K562 (cell line): ENCODE measurements at regions not wholly inside any gene's neighbourhood (a gene's known extent, or its start where the extent isn't known, plus 50 kb on each side); places are given as distances from the start of the nearest gene placed in this dataset.

ENCODE experiments used
- ATAC-seq: fragments of 200-7000 bp; cut with Tn5 transposase; 3 replicates; pipeline ENCODE4 v1.9.1; 2020; ENCODE audit warnings: moderate library complexity
- BruUV-seq: library from RNA; stranded (reverse); fragments of 400-500 nt; replicated peaks from 2 replicates; lab custom pipeline; 2021; lab: Mats Ljungman, UMichigan
- CTCF ChIA-PET: fragments of 300-600 bp; formaldehyde crosslinking; extraction: SDS; loops from one replicate; lab custom pipeline; 2021; ENCODE audit warnings: low intra/inter-chr PET ratio; lab: Yijun Ruan, JAX
- POLR2A ChIA-PET: fragments of 300-600, 350-650 bp; sonication (Branson Sonifier 250); formaldehyde crosslinking; extraction: SDS; loops from one replicate; lab custom pipeline; 2021; ENCODE audit warnings: antibody characterized with exemption, inconsistent platforms; lab: Yijun Ruan, JAX
- DNase-seq, 4 experiments: peaks; one replicate each; pipeline versions ENCODE4 v3.0.0 to v3.0.0-alpha.2; 2011 to 2018; ENCODE audit warnings: low spot score in 3 of 4, mixed read lengths in 3 of 4; ENCODE audit errors: extremely low read depth in 1 of 4
- FAIRE-seq: peaks from 2 replicates; lab custom pipeline; 2011; peaks lifted over from hg19 to GRCh38; lab: Jason Lieb, UNC
- H2AFZ ChIP-seq: 2 replicates; pipeline ENCODE4 v1.6.0; 2011; ENCODE audit warnings: low read depth, low read length, control low read depth, inconsistent platforms
- H3K27ac ChIP-seq: fragments of 200-600 bp; 3 replicates; pipeline ENCODE4 v1.8.0; 2011; ENCODE audit warnings: low read depth, mild to moderate bottlenecking, control low read depth, inconsistent platforms, low read length, moderate library complexity, mixed read lengths; ENCODE audit errors: extremely low read depth
- H3K27me3 ChIP-seq, 2 experiments: fragments of 300-600 bp in 1 of 2; 2 replicates in 1 of 2; 3 replicates in 1 of 2; pipeline versions ENCODE4 v1.6.0 to v1.8.0; 2011; ENCODE audit warnings: inconsistent platforms in 2 of 2, low read length in 2 of 2, mild to moderate bottlenecking in 1 of 2, mixed read lengths in 1 of 2, moderate library complexity in 1 of 2; ENCODE audit not compliant: control insufficient read depth in 2 of 2, insufficient read depth in 2 of 2
- H3K36me3 ChIP-seq: fragments of 300-600 bp; 3 replicates; pipeline ENCODE4 v1.8.0; 2011; ENCODE audit warnings: mild to moderate bottlenecking, low read length, inconsistent platforms; ENCODE audit not compliant: control insufficient read depth, insufficient read depth
- H3K4me1 ChIP-seq, 2 experiments: fragments of 200-600 bp in 1 of 2; replicated peaks in 1 of 2; 2 replicates in 1 of 2; 3 replicates in 1 of 2; pipeline versions ENCODE4 v1.5.1 to v1.8.0; 2011; ENCODE audit warnings: inconsistent platforms in 2 of 2, low read length in 2 of 2, mild to moderate bottlenecking in 1 of 2, mixed read lengths in 1 of 2, moderate library complexity in 1 of 2; ENCODE audit not compliant: control insufficient read depth in 2 of 2, insufficient read depth in 2 of 2
- H3K4me2 ChIP-seq: 2 replicates; pipeline ENCODE4 v1.6.1; 2011; ENCODE audit warnings: low read length, control low read depth, inconsistent platforms, mixed read lengths; ENCODE audit not compliant: insufficient read depth
- H3K4me3 ChIP-seq: fragments of 200-600 bp; sonication (generic), shearing (Covaris generic); 2 replicates; pipeline ENCODE4 v1.5.1; 2016; ENCODE audit warnings: control low read depth, inconsistent platforms
- H3K79me2 ChIP-seq: fragments of 200-600 bp; 3 replicates; pipeline ENCODE4 v1.8.0; 2011; ENCODE audit warnings: low read length, inconsistent platforms; ENCODE audit not compliant: control insufficient read depth, insufficient read depth
- H3K9ac ChIP-seq, 2 experiments: 2 replicates each; pipeline versions ENCODE4 v1.6.0 to v1.6.1; 2011; ENCODE audit warnings: low read depth in 2 of 2, low read length in 2 of 2, control low read depth in 1 of 2, inconsistent platforms in 1 of 2, mild to moderate bottlenecking in 1 of 2, mixed read lengths in 1 of 2; ENCODE audit not compliant: insufficient read depth in 1 of 2
- H3K9me1 ChIP-seq: one replicate; pipeline ENCODE4 v1.6.0; 2011; ENCODE audit warnings: inconsistent platforms, mild to moderate bottlenecking, low read length, moderate library complexity; ENCODE audit not compliant: control insufficient read depth, insufficient read depth
- H3K9me3 ChIP-seq: replicated peaks from 2 replicates; pipeline ENCODE4 v1.5.1; 2011; ENCODE audit warnings: low read depth, low read length, inconsistent platforms; ENCODE audit not compliant: control insufficient read depth, insufficient read depth
- H4K20me1 ChIP-seq: replicated peaks from 2 replicates; pipeline ENCODE4 v1.6.1; 2011; ENCODE audit warnings: low read length, inconsistent platforms, mixed read lengths; ENCODE audit not compliant: control insufficient read depth, insufficient read depth
- HNRNPK ChIP-seq: fragments of 200-400 bp; formaldehyde crosslinking; IDR thresholded peaks from one replicate; pipeline ENCODE4 v1.6.1; 2018; ENCODE audit warnings: mild to moderate bottlenecking, low read depth, low read length; ENCODE audit not compliant: poor library complexity, severe bottlenecking
- KAT2B ChIP-seq: IDR thresholded peaks from one replicate; pipeline ENCODE4 v1.6.1; 2012; ENCODE audit warnings: low read depth, mild to moderate bottlenecking, control low read depth, inconsistent platforms, low read length, moderate library complexity
- L3MBTL2 ChIP-seq: fragments of 450-650 bp; IDR thresholded peaks from 2 replicates; pipeline ENCODE4 v1.6.1; 2016; ENCODE audit warnings: mild to moderate bottlenecking, moderate library complexity
- NFATC3 ChIP-seq: fragments of 450-650 bp; IDR thresholded peaks from 2 replicates; pipeline ENCODE4 v1.6.1; 2017; ENCODE audit warnings: mild to moderate bottlenecking
- NFIC ChIP-seq: fragments of 450-650 bp; IDR thresholded peaks from 2 replicates; pipeline ENCODE4 v1.6.1; 2017; ENCODE audit warnings: mild to moderate bottlenecking, inconsistent platforms
- NFIX ChIP-seq: fragments of 250-450 bp; sonication (Bioruptor Pico); IDR thresholded peaks from 2 replicates; pipeline ENCODE4 v1.4.0; 2020; ENCODE audit warnings: low read depth, mild to moderate bottlenecking, moderate library complexity
- NFRKB ChIP-seq: fragments of 450-650 bp; IDR thresholded peaks from 2 replicates; pipeline ENCODE4 v1.6.1; 2016; ENCODE audit warnings: low read depth
- POLR2H ChIP-seq: IDR thresholded peaks from 2 replicates; pipeline ENCODE4 v1.6.1; 2016; ENCODE audit warnings: missing genetic modification characterization, low read depth, mild to moderate bottlenecking, control low read depth, missing compliant biosample characterization, moderate library complexity
- SMARCB1 ChIP-seq: IDR thresholded peaks from 2 replicates; pipeline ENCODE4 v1.6.1; 2011; ENCODE audit warnings: improper control_type of control experiment, low read depth; ENCODE audit not compliant: insufficient read length
- TCF7 ChIP-seq: sonication (generic); IDR thresholded peaks from 2 replicates; pipeline ENCODE4 v1.6.1; 2016; ENCODE audit warnings: antibody characterized with exemption, borderline replicate concordance
- TFAM ChIP-seq: fragments of 250-450 bp; sonication (Bioruptor Pico); conservative IDR thresholded peaks from 2 replicates; pipeline ENCODE4 v1.5.0; 2021; ENCODE audit warnings: mild to moderate bottlenecking, moderate library complexity
- ZNF224 ChIP-seq: sonication (generic); formaldehyde crosslinking; IDR thresholded peaks from 2 replicates; pipeline ENCODE4 v1.8.0; 2022; ENCODE audit warnings: mild to moderate bottlenecking, missing genetic modification reagents
- ZNF830 ChIP-seq: fragments of 250-450 bp; sonication (Bioruptor Pico); IDR thresholded peaks from 2 replicates; pipeline ENCODE4 v1.5.0; 2021; ENCODE audit warnings: mild to moderate bottlenecking
- WGBS: fragments of 100-300 bp; shearing (Covaris generic); methylation state at CpG from one replicate; pipeline ENCODE4 v1.1.6; 2016; ENCODE audit warnings: low coverage, mixed read lengths; ENCODE audit not compliant: insufficient coverage; ENCODE audit errors: missing lambda C conversion rate; 5-methylcytosine and 5-hydroxymethylcytosine counted together
- in situ Hi-C: fragments of 300-500 bp; cut with MboI; formaldehyde crosslinking; loops from 4 replicates; pipeline ENCODE4 v1.15.0; 2018; ENCODE audit warnings: inconsistent platforms, mixed read lengths
- intact Hi-C: fragments of 100-400 bp; cut with micrococcal nuclease; formaldehyde crosslinking; loops from 2 replicates; pipeline ENCODE4 v1.14.2; 2022
- TF ChIP-seq, protein P1 (sequence below), 3 experiments: fragments of 200-800 bp in 1 of 3; sonication (Bioruptor generic) in 1 of 3; sonication (generic) in 1 of 3; formaldehyde crosslinking in 1 of 3; IDR thresholded peaks; 2 replicates each; pipeline versions ENCODE4 v1.6.1 to v1.8.0; 2016 to 2022; ENCODE audit warnings: mild to moderate bottlenecking in 2 of 3, missing compliant biosample characterization in 2 of 3, missing genetic modification characterization in 2 of 3, missing genetic modification reagents in 1 of 3
- TF ChIP-seq, protein P2 (sequence below): sonication (generic); formaldehyde crosslinking; IDR thresholded peaks from 2 replicates; pipeline ENCODE4 v1.8.1; 2023; ENCODE audit warnings: mild to moderate bottlenecking, missing genetic modification reagents

DNA sequence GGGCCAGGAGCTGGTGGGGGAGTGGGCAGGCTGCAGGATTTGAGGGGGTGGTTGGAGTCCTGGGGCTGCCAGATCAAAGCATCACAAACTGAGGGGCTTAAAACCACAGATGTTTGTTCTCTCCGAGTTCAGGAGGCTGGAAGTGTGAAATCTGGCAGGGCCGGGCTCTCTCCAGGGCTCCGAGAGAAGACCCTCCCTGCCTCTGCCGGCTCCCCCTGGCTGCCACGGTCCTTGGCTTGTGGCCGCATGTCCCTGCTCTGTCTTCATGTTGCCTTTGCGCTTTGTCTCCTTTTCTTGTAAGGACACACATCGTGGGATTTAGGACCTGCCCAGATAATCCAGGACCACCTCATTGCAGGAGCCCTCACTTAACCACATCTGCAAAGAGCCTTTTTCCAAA lies 139.8 kb upstream of the GSE1 start:
- H3K27me3 ChIP-seq, result no peaks in the 10 kb centered on the region
- peaks cover 19 to 64% of the 10 kb centered on the region in 2 experiments for H3K4me1 ChIP-seq
- H3K9ac ChIP-seq, result no peak overlapping the region
- peaks cover 24% of the 10 kb centered on the region for H4K20me1 ChIP-seq
- H3K9me3 ChIP-seq, result no peaks in the 10 kb centered on the region
- POLR2A ChIA-PET, result interaction anchor here (0.7 to 2.6 kb wide), 3 partner anchors 9 to 94 kb away, joined by 3 to 7 read pairs (median 4); no protein-coding TSS in a partner anchor
- no peak overlapping the region for H3K27ac ChIP-seq
- no peak overlapping the region for H2AFZ ChIP-seq
- WGBS, result 71% methylated on average over 7 of the region's 8 CpGs
- in situ Hi-C loops, result no loop called here
- H3K9me1 ChIP-seq, result no peaks in the 10 kb centered on the region
- no TSS peak for BruUV-seq
- FAIRE-seq (peak; percentile 29), DNase-seq (no peak), ATAC-seq (no peak)
- no peak for TF ChIP-seq NFIC
- no peak for TF ChIP-seq NFRKB
- TF ChIP-seq, protein P1, sequence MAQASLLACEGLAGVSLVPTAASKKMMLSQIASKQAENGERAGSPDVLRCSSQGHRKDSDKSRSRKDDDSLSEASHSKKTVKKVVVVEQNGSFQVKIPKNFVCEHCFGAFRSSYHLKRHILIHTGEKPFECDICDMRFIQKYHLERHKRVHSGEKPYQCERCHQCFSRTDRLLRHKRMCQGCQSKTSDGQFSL (CRISPR knock-in tag; IDR thresholded peaks at IDR 0.05), result 0 out of 2 replicates have a peak, but pooled peaks have one; percentile 21
- TF ChIP-seq, protein P1 (tag; IDR thresholded peaks at IDR 0.05), result no peak
- TF ChIP-seq TFAM (CRISPR knock-in tag), result no peak
- no peak for TF ChIP-seq POLR2H (tag)
- TF ChIP-seq, protein P2, sequence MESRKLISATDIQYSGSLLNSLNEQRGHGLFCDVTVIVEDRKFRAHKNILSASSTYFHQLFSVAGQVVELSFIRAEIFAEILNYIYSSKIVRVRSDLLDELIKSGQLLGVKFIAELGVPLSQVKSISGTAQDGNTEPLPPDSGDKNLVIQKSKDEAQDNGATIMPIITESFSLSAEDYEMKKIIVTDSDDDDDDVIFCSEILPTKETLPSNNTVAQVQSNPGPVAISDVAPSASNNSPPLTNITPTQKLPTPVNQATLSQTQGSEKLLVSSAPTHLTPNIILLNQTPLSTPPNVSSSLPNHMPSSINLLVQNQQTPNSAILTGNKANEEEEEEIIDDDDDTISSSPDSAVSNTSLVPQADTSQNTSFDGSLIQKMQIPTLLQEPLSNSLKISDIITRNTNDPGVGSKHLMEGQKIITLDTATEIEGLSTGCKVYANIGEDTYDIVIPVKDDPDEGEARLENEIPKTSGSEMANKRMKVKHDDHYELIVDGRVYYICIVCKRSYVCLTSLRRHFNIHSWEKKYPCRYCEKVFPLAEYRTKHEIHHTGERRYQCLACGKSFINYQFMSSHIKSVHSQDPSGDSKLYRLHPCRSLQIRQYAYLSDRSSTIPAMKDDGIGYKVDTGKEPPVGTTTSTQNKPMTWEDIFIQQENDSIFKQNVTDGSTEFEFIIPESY (CRISPR knock-in tag), result peak; percentile 63; the same call in 1 of the 2 replicates
- no peak for TF ChIP-seq ZNF224
- no peak for TF ChIP-seq L3MBTL2
- TF ChIP-seq NFIX (CRISPR knock-in tag), result no peak
- TF ChIP-seq KAT2B, result no peak
- TF ChIP-seq HNRNPK, result no peak
- no peak for TF ChIP-seq NFATC3
- no peak for TF ChIP-seq TCF7
- TF ChIP-seq ZNF830 (CRISPR knock-in tag), result no peak
- TF ChIP-seq SMARCB1, result no peak
- CTCF ChIA-PET, result no interaction called here
- peaks cover 3% of the 10 kb centered on the region; the same call in 2 of the 3 replicates for H3K36me3 ChIP-seq
- peaks cover 21% of the 10 kb centered on the region; the same call in 2 of the 3 replicates for H3K79me2 ChIP-seq
- no peak overlapping the region for H3K4me2 ChIP-seq
- H3K4me3 ChIP-seq, result no peak overlapping the region
- intact Hi-C loops, result no loop called here
